ENCODE measurements at regions not wholly inside any gene's neighbourhood (a gene's known extent, or its start where the extent isn't known, plus 50 kb on each side); places are given as distances from the start of the nearest gene placed in this dataset.
"Not testable (repeated sequence)": the region's sequence is repeated elsewhere in the genome, so short reads cannot be mapped to it uniquely, and the experiment has no call there.

GRCh38 chr9:29445751-29446150 is 1872.5 kb upstream of the C9orf72 start:
- TF ChIP-seq CTCF (conservative IDR thresholded peaks at IDR 0.05; ENCODE audit: low read depth): no peak
- H3K27ac ChIP-seq: no peak overlapping the region
- no peak for DNase-seq (ENCODE audit: low spot score)
- CTCF ChIA-PET: no interaction called here
- POLR2A ChIA-PET (ENCODE audit: low non-redundant PET): no interaction called here

DNA sequence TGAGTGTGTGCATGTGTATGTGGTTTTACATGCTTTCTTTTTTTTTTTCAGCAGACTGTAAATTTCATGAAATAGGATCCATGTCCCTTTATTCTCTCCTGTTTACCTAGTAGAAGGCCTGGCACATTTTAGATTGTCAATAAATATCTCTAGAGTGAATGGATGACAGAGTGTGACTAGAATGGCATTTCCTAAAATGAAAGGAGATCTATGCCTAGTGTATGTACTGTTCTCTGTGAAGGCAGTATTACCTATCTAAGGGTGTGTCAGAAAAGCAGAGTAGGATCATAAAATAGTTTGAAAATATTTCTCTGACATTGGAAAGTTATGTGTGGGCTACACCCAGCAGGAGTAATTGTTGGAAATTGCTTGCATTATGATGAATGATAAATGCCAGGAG is 1876.0 kb upstream of the C9orf72 start:
- CTCF ChIA-PET: no interaction called here
- no peak for DNase-seq (ENCODE audit: low spot score)
- POLR2A ChIA-PET (ENCODE audit: low non-redundant PET): no interaction called here
- no peak for TF ChIP-seq CTCF (conservative IDR thresholded peaks at IDR 0.05; ENCODE audit: low read depth)
- no peak overlapping the region for H3K27ac ChIP-seq

DNA sequence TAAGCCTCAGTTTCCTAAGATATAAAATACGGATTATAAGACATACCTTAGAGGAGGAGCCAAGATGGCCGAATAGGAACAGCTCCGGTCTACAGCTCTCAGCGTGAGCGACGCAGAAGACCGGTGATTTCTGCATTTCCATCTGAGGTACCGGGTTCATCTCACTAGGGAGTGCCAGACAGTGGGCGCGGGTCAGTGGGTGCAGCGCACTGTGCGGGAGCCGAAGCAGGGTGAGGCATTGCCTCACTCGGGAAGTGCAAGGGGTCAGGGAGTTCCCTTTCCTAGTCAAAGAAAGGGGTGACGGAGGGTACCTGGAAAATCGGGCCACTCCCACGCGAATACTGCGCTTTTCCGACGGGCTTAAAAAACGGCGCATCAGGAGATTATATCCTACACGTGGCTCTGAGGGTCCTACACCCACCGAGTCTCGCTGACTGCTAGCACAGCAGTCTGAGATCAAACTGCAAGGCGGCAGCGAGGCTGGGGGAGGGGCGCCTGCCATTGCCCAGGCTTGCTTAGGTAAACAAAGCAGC is 1877.1 kb upstream of the C9orf72 start:
- H3K27ac ChIP-seq; DNase-seq (ENCODE audit: low spot score); POLR2A ChIA-PET (ENCODE audit: low non-redundant PET); CTCF ChIA-PET: not testable (repeated sequence)

DNA sequence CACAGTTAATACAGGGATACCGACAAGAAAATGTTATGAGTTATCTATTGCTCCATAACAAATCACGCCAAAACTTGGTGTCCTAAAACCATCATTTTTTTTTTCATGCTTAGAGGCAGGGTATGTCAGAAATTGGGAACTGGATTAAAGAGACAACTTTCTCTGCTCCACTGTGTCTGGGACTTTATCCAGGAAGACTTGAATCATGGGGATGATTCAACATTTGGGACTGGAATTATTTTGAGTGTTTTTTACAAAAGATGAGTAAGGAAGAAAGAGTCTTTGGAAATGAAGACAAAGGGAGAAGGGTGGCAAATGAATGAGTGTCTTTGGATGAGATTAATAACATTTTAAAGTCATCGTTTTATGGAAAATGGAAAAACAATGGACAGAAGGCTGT is 1883.7 kb upstream of the C9orf72 start:
- no peak for TF ChIP-seq CTCF (conservative IDR thresholded peaks at IDR 0.05; ENCODE audit: low read depth)
- ChIA-PET CTCF (no interaction called here), POLR2A (ENCODE audit: low non-redundant PET) (no interaction called here)
- peak; percentile 1 for DNase-seq (ENCODE audit: low spot score)
- no peak overlapping the region for H3K27ac ChIP-seq

- DNase-seq (ENCODE audit: low spot score): no peak
- ChIA-PET CTCF (no interaction called here), POLR2A (ENCODE audit: low non-redundant PET) (no interaction called here)
- H3K27ac ChIP-seq: no peak overlapping the region
- TF ChIP-seq CTCF (conservative IDR thresholded peaks at IDR 0.05; ENCODE audit: low read depth): no peak
These were observed 1902.2 kb upstream of the C9orf72 start for GRCh38 chr9:29475471-29475870.

GRCh38 chr9:29511680-29512079 is 1938.4 kb upstream of the C9orf72 start:
- POLR2A ChIA-PET (ENCODE audit: low non-redundant PET): no interaction called here
- no peak for DNase-seq (ENCODE audit: low spot score)
- CTCF ChIA-PET: no interaction called here
- TF ChIP-seq CTCF (conservative IDR thresholded peaks at IDR 0.05; ENCODE audit: low read depth): no peak
- H3K27ac ChIP-seq: no peak overlapping the region

GRCh38 chr9:29514336-29514735 is 1941.1 kb upstream of the C9orf72 start:
- no peak for DNase-seq (ENCODE audit: low spot score)
- ChIA-PET CTCF (no interaction called here), POLR2A (ENCODE audit: low non-redundant PET) (no interaction called here)
- no peak overlapping the region for H3K27ac ChIP-seq
- TF ChIP-seq CTCF (conservative IDR thresholded peaks at IDR 0.05; ENCODE audit: low read depth): no peak

Data from RWPE1 (cell line).